ENCODE measurements at regions not wholly inside any gene's neighbourhood (a gene's known extent, or its start where the extent isn't known, plus 50 kb on each side); places are given as distances from the start of the nearest gene placed in this dataset.

- TF ChIP-seq KLF16 (CRISPR knock-in tag; IDR thresholded peaks at IDR 0.05) (no peak), ZBTB34 (CRISPR knock-in tag; IDR thresholded peaks at IDR 0.05) (no peak), ZKSCAN1 (IDR thresholded peaks at IDR 0.05; ENCODE audit: low read length) (no peak), KLF6 (CRISPR knock-in tag; IDR thresholded peaks at IDR 0.05) (no peak), MXD1 (CRISPR knock-in tag; IDR thresholded peaks at IDR 0.05) (no peak), ATF2 (CRISPR knock-in tag; IDR thresholded peaks at IDR 0.05) (no peak), DRAP1 (CRISPR knock-in tag; IDR thresholded peaks at IDR 0.05) (no peak), GZF1 (CRISPR knock-in tag; IDR thresholded peaks at IDR 0.05) (no peak)
- TF ChIP-seq, protein P1, sequence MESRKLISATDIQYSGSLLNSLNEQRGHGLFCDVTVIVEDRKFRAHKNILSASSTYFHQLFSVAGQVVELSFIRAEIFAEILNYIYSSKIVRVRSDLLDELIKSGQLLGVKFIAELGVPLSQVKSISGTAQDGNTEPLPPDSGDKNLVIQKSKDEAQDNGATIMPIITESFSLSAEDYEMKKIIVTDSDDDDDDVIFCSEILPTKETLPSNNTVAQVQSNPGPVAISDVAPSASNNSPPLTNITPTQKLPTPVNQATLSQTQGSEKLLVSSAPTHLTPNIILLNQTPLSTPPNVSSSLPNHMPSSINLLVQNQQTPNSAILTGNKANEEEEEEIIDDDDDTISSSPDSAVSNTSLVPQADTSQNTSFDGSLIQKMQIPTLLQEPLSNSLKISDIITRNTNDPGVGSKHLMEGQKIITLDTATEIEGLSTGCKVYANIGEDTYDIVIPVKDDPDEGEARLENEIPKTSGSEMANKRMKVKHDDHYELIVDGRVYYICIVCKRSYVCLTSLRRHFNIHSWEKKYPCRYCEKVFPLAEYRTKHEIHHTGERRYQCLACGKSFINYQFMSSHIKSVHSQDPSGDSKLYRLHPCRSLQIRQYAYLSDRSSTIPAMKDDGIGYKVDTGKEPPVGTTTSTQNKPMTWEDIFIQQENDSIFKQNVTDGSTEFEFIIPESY (CRISPR knock-in tag; IDR thresholded peaks at IDR 0.05): no peak
These were observed 63.1 kb upstream of the DPT start (continued) for GRCh38 chr1:168792142-168792541.
